Midbrain (tissue), 1 donor: ENCODE measurements at regions not wholly inside any gene's neighbourhood (a gene's known extent, or its start where the extent isn't known, plus 50 kb on each side); places are given as distances from the start of the nearest gene placed in this dataset.

Source experiments
- DNase-seq: peaks from one replicate; lab custom pipeline; 2025; lab: John Stamatoyannopoulos, UW

DNA sequence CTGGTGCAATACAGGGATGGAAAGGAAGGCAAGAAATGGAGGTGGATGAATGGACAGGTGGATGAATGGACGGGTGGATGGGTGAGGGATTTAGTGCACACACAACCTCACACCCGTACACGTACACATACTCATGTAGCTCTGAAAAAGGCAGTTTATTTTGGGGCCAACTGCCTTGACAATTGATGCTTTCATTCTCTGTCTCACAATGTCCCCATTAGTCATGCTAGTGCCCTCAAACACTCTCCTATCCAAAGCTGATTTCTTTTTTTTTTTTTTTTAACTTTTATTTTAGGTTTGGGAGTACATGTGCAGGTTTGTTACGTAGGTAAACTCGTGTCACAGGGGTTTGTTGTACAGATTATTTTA lies 495.0 kb downstream of the DMAC1 start:
- DNase-seq = peak; percentile 18

DNA sequence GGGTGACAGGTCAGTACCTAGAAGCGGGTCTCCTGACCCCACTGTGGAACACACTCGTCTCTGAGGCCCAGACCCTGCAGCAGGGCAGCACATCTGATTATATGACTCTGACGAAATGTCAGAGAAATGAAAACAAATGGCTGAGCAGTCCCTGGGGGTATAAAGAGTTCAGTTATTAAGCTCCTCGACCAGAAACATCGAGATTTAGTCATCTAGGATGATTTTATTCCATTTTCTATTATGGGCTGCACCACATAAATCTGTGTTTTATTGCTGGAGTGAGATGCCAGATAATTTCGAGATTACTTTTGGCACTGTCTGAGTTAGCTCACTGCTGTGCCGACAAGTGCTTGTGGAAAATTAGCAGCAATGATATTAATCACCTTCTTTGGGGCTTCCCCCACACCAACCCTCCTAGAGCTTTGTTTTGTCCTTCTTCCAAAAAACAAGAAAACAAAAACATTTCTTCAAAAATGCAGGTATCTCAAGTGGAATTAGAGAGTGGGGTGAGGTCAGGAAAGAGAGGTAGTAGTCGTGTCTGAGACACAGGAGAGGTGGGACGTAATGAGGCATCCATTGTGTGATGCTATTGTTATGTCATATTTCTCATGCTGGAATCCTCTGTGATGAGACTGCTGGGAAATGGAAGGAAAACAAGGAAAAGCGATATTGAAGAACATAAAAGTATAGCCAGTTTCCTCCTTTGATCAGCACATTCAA lies 495.5 kb downstream of the DMAC1 start:
- no peak for DNase-seq

DNA sequence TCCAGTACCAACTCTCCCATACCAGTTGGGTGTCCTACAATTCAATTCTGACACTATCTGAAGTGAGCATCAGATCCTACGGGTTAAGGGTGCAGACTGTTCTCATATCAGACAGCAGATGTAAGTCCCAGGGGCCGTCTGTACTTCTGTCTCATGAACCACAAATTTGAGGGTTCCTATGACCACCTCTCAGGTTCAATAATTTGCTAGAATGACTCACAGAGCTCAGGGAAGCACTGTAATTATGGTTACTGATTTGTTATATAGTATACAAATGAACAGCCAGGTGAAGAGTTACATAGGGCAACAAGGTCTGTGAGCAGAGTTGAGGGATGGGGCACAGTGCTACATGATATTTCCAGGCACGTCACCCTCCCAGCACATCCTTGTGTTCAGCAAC lies 499.1 kb downstream of the DMAC1 start:
- no peak for DNase-seq

DNA sequence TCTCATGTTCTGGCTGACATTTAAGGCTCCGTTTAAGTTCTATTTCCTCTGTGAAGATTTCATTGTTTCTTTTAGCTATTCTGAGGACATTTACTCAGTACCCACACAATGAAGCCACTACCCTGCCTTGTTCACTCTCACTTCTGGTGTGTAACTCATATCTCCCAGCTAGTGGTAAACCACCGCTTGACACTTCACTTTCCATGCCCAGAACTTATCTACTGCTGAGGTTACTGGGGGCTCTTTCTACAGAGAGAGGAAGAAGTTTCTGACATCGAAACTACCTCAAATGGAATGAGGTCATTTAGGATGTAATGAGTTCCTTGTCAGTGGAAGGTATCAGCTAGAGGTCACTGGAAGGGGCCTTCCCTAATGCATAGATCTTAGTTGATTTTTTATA lies 501.5 kb downstream of the DMAC1 start:
- no peak for DNase-seq

DNA sequence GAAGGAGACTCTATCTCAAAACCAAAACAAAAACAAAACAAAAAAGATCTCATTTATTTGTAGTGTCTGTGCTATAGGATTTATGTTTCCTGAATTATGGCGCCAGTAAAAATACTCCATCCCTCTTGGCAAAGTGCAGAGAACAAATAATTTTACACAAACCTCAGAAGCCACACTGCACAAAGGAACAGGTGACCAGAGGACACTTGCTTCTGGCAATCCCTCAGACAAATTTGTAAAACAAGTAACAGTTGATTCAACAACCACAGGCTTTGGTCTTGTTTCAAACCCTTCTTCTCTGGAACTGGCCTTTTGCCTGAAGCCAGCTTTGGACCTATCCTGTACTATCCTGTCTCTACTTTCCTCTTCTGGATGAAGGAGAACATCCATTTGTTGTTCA lies 502.1 kb downstream of the DMAC1 start:
- DNase-seq = no peak

DNA sequence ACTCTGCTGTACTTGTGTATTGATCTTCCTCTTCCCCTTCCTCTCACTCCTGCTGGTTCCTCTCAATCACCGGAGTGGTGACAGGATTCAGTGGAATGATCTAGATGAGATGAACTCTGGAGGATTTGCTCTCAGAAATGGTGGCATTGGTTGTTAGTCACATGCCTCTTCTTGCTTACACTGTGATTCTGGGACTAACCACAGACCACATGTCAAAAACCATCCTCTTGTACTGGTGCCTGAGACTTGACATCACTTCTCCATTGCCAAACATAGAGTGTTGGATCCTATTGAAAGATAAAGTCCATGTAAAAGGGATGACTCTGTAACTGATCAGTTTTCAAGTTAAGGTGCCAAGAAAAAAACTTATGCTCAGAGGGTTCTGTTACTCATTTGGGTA lies 506.5 kb downstream of the DMAC1 start:
- no peak for DNase-seq

DNA sequence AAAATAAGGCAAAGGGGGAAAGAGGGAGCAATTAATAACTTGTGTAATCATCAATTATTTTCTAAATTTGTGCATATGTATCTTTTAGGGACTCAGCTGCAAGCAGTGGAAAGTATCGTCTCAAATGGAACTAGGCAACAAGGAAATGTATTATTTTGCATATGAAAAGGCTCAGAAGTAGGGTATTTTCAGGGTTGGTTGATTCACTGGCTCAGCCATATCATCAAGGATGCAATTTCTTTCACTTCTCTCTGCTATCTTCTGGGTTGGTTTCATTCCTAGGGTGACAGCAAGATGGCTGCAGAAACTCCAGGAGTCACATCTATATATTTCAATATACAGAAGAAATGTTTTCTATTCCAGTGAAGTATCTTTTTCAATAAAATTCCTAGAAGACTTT lies 509.8 kb downstream of the DMAC1 start:
- DNase-seq = no peak

DNA sequence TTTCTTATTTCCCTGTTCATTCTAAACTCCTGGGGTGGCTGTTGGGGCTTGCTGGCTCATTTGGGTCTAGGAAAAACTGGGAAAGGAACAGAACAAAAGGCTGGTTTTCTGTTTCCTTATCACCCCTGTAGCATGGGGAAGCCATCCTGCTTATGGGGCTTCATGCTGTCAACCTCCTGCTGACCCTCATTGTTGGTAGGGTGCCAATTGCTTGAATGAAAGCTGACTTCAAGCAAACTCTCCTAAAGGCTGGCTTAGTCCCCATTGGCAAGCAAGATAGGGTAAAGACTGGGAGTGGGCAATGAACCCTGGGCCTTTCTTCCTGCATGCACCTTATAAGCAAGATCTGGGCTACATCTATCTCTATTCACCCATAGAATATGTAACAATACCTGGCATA lies 511.6 kb downstream of the DMAC1 start:
- DNase-seq = no peak

DNA sequence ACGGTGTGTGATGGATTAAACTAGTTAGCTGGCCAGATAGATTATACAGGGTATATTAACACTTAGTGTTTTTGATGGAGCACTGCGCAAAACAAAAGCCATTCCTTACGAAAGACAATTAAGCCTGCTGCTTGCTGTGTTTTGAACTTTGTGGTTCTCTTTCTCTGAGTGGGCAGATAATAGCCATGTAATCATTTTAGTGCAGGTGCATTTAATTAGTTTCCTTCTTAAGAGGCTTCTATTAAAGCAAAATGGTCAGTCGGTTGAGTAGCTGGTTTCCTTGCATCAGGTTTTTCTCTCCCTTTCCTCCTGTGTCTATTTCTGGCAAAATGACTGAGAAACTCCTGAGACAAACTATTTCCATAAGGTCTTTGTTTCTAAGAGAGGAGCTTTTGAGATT lies 512.5 kb downstream of the DMAC1 start:
- no peak for DNase-seq

DNA sequence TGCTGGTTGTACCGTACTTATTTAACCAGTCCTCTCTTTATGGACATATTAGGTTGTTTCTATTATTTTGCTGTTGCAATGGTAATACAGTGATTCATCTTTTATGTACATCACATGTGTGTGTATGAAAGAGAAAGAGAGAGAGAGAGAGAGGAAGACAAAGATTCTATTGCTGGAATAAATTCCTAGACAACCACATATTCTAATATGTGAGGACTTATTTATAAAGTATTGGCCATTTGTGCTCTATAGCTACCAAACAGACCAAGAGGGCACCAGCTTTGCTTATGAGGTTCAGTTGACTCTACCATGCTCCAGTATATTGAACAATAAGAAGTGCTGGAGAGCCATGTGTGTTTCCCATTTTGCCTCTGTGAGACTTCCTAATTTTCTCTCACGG lies 513.5 kb downstream of the DMAC1 start:
- DNase-seq = no peak

DNA sequence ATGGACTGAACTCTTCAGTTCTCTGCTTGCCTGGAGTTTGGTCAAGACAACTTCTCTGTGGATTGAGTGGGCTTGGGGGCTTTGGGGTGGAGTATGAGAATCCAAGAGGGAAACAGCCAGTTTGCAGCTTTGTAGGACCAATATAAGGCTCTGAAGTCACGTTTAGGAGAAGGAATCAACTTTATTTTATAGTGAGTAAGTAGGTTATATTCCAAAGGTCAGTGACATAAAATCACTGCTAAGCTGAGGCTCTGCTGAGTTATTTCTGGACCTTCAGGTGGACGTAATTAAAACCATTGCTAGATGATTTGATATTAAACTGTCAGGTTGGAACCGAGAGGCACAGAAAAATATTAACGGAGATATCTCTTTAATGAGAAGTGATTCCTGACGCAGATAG lies 514.4 kb downstream of the DMAC1 start:
- DNase-seq = no peak

DNA sequence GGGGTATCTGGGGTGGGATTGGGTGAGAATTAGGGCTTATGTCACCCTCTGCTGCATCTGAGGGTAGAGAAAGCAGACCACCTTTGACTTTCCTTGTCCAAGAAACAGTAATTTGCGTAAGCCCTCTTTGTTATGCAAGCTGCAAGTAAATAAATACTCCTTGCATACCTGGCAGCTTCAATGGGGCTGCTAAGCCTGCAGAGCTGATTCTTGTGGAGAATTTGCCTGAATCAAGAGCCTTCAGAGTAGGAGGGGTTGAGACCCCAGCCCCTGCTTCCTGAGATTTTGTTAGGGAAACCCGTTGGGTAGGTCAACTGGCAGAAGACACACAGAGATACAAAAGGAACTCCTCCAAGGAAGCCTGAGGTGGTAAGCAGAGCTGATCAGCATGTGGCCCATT lies 515.1 kb downstream of the DMAC1 start:
- DNase-seq = no peak

DNA sequence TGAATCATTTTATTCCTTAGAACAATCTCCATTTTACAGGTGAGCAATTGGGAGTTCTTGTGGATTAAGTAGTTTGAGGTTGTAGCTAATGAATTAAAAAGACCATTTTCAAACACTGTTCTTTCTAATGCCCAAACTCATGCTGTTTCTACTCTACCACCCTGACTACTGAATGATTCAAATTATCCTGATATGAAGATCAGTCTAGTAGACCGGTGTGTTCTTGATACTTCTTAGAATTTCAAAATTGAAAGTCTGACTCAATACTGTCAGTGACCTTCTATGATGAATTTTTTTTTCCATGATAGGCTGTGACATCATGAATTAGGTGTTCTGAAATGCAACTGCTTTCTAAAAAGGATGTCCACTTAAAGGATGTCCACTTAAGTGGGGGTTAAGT lies 515.5 kb downstream of the DMAC1 start:
- no peak for DNase-seq

DNA sequence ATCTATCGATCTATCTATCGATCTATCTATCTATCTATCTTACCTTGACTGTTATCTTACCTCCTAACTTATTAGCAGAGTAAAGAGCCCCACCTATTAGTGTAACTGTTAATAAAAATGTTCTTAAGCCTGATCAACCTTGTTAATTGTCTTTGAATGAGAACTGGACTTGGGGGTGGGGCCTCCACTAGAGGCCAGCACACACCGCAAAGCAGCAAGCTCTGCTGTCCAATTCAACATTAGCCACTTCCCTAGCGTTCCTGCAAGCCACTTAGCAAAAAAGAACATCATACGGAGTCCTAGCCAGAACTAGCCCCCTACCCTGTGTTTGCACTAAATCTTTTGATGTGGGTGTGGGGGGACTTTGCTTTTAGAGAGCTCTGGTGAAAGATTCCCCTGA lies 515.8 kb downstream of the KDM4C start:
- DNase-seq = peak; percentile 52

DNA sequence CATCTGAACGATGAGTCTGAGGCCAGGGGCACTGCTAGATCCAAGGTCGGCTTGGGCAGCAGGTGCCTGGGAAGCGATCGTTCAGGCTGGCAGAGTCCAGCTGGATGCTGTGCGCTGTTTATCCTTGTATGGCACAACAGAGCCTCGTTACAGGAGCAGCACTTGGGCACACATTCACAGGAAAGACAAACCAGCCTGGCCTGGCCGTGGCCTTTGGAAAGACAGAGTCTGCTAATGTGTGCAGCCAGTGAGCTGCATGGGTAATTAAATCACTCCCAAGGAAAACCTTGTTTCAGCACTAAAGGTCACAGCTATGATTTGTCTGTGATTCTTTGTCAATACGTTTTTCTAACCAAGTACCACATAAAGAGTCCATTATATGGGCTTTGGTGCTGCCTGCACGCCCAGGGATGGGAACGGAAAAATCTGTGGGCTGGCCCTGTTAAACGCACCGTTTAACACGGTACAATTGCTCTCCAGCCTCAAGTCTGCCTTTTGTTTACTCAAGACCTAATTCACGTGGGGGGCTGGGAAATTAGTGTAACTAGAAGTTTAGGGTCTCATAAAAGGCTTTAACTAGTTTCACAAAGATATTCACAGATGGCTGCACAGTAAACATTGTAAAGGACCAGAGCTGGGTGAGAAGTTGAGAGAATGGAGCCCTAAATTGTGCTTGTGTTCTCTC lies 509.3 kb downstream of the KDM4C start:
- DNase-seq = peak; percentile 8

DNA sequence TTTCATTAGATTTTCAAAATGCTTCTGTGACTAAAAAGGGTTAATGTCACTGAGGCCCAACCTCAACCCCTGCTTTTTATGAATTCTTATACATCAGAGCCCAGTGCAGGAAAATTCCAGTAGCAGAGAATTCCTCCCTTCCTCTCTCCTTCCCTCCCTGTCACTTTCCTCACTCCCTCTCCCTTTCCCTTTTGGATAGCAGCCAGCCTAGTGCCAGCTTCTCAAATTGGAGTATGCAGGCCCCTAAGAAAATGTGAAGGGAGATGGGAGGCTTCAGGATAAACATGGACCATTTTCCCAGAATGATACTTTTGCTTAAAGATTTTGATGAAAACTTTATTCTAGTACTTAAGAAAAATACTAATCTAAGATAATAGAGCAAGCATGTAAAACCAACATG lies 507.4 kb downstream of the KDM4C start:
- DNase-seq = no peak

DNA sequence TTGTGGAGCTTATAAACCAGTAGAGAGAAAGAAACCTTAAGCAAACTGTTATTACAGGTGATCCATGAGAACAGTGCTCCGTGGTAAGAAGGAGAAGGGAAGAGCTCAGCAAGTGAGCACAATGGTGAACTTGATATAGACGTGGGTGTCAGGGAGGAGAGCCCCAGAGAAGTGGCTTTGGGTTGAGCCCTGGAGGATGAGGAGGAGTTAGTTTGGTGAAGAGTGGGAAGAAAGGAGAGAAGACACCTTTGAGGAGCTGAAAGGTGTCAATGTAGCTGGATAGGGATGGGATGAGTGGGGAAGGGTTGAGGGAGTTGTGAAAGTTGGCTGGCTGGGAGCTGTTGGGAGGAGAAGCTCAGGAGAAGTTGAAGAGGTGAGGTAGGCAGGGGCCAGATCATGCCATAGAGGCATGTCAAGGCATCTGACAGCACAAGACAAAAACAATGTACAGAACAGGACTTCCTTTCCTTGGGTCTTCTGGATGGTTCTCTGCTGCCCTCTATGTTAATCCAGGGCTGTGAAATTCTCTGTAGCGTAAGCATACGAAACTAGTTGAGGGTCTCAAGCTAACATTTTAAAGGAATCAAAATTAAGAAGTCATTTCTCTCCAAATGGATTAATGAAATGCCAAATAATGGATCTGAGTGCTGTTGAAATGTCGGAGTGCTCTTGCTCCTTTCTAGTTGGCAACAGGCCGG lies 501.9 kb downstream of the KDM4C start:
- DNase-seq = peak; percentile 39

DNA sequence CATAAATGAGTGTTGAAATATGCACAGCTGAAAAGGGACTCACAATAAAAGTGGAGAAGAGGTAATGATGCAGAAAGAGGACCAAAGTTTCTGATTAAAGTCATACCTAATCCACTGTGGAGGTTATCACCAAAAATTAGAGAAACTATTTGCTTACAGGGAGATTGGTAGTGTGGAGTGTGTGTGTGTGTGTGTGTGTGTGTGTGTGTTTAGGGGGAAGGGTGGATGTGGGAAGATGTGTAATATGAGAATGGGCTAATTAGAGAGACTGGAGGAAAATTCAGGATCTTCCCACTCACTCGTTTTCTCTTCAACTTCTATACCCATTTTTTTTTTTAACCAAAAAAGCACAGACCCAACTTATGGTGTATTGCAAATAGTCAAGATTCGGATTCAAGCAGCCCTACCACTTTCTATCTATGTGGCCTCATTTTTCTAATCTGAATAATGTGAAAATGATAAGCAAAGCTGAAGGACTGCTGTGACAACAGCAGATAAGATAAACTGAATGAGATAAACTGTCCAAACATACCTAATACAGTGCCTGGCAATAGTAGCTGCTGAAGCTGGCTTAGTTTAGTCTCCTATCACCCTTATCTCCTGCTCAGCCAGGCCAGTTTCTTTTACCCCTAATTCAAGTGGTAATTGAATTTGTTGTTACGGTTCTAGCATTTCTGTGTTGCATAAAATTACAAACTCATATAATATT lies 501.1 kb downstream of the KDM4C start:
- DNase-seq = no peak

DNA sequence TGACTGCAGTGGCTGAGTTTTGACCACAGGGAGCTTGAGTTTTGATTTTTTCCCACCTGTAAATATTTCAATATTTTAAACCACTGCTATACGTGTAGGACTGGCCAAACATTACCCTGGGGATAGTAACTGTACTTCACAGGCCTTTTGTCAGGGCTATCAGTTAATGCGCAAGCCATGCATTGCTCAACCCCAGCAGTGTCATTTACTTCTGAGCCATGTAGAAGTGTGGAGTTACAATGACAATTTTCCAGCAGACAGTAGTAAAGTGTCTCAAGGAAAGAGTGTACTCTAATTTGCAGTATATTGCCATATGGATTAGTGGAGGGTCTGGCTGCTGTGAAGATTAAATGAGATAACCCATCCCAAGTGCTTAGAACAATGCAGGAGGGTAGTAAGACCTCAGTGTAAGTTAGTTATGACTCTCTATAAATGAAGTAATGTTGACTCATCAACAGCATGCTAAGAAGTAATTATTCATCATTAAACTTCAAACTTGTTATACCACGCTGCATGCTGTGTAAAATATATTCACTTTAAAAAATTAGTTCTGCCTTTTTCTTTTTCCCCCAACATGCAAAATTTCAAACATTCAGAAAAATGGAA lies 489.2 kb downstream of the KDM4C start:
- no peak for DNase-seq

DNA sequence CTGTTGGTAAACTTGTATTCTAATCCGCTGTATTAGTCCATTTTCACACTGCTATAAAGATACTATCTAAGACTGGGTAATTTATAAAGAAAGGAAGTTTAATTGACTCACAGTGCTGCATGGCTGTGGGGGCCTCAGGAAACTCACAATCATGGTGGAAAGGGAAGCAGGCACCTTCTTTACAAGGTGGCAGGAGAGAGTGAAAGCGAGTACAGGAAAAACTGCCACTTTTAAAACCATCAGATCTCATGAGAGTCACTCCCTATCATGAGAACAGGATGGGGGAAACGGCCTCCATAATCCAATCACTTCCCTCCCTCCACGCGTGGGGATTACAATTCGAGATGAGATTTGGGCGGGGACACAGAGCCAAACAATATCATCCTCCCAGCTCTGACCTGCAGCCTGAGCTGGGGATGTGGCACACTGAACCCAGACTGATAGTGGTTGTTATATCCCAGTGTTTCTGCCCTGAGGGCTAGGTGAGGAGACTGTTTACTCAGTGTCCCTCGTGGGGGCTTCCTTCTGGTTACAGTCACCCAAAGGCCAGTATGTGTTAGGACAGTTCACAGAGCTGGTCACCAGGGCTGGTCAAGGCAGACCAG lies 488.3 kb downstream of the KDM4C start:
- DNase-seq = no peak

DNA sequence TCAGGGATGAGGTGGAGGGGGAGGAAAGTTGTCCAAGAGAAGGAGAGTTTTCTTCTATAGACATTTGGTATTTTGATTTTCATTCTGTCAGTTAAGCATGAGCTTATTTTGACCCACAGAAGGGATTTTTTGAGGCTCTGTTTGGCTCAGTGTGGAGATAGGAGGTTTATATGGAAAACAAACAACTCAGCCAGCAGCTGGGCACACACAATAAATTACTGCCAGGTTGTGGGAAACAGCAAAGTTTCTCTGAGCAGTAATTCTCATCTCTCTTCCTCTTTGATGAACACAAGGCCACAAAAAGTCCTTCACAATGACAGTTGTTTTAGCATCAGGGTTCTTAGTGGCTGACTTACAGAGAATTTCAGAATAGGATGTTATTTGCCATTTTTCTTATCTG lies 486.1 kb downstream of the KDM4C start:
- no peak for DNase-seq

DNA sequence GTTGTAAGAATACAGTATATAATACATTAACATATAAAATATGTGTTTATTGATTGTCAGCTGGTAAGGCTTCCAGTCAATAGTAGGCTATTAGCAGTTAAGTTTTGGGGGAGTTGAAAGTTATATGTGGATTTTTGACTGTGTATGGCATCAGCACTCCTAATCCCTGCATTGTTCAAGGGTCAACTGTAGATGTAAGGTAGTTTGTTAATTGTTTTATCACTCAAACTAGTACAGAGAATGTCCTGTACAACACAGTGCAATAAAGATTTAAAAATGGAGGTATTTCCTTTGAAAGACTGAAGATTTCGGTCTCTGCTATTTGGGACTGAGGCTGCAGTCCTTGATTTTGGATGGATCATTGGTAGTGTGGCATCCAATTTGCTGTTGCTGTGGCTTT lies 484.4 kb downstream of the KDM4C start:
- no peak for DNase-seq
